ENCODE measurements at regions not wholly inside any gene's neighbourhood (a gene's known extent, or its start where the extent isn't known, plus 50 kb on each side); places are given as distances from the start of the nearest gene placed in this dataset.
"Not testable (repeated sequence)": the region's sequence is repeated elsewhere in the genome, so short reads cannot be mapped to it uniquely, and the experiment has no call there.

DNA sequence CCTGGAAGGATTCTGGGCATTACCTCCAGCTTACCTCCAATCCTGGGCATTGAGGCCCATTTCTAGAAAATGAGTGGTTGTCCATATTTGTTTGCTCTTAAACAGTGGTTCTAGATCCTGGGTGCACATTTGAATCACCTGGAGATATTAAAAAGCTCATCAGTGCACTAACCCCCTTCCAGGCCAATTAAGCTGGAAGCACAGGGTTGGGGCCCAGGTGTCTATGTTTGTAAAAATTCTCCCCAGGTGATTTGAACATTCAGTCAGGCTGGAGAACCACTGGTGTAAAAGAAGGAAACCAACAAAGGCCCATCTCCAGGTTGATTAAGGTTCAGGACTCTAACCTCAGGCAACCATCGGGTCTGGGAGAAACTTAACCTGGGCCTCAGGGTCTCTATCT lies 102.6 kb upstream of the NANOS1 start:
- Histone ChIP-seq H3K27ac (ENCODE audit: low read length) (no peak overlapping the region), H3K36me3 (ENCODE audit: control insufficient read depth, insufficient read depth, low read length) (no peaks in the 10 kb centered on the region), H3K9me3 (ENCODE audit: control insufficient read depth, insufficient read depth, low read length) (no peaks in the 10 kb centered on the region), H3K27me3 (ENCODE audit: control insufficient read depth, insufficient read depth, low read length) (no peaks in the 10 kb centered on the region), H3K4me1 (ENCODE audit: control insufficient read depth, insufficient read depth, low read length) (no peaks in the 10 kb centered on the region), H3K4me3 (ENCODE audit: low read length) (no peak overlapping the region)
- no peak for DNase-seq (ENCODE audit: low read depth, low spot score)
- no CpG with 5 or more reads among the region's 1 CpG for WGBS (ENCODE audit: insufficient coverage, insufficient read length)

GRCh38 chr10:118927321-118927720 lies 102.2 kb upstream of the NANOS1 start:
- no CpG with 5 or more reads among the region's 3 CpGs for WGBS (ENCODE audit: insufficient coverage, insufficient read length)
- Histone ChIP-seq H3K9me3 (ENCODE audit: control insufficient read depth, insufficient read depth, low read length) (no peaks in the 10 kb centered on the region), H3K27me3 (ENCODE audit: control insufficient read depth, insufficient read depth, low read length) (no peaks in the 10 kb centered on the region), H3K4me3 (ENCODE audit: low read length) (no peak overlapping the region), H3K36me3 (ENCODE audit: control insufficient read depth, insufficient read depth, low read length) (no peaks in the 10 kb centered on the region), H3K27ac (ENCODE audit: low read length) (no peak overlapping the region), H3K4me1 (ENCODE audit: control insufficient read depth, insufficient read depth, low read length) (no peaks in the 10 kb centered on the region)
- DNase-seq (ENCODE audit: low read depth, low spot score): no peak

- Histone ChIP-seq H3K27ac (ENCODE audit: low read length) (no peak overlapping the region), H3K4me3 (ENCODE audit: low read length) (no peak overlapping the region), H3K9me3 (ENCODE audit: control insufficient read depth, insufficient read depth, low read length) (no peaks in the 10 kb centered on the region), H3K36me3 (ENCODE audit: control insufficient read depth, insufficient read depth, low read length) (no peaks in the 10 kb centered on the region), H3K27me3 (ENCODE audit: control insufficient read depth, insufficient read depth, low read length) (no peaks in the 10 kb centered on the region), H3K4me1 (ENCODE audit: control insufficient read depth, insufficient read depth, low read length) (no peaks in the 10 kb centered on the region)
- DNase-seq (ENCODE audit: low read depth, low spot score): no peak
- no CpG with 5 or more reads among the region's 1 CpG for WGBS (ENCODE audit: insufficient coverage, insufficient read length)
These were observed 98.9 kb upstream of the NANOS1 start for GRCh38 chr10:118930614-118931013.

DNA sequence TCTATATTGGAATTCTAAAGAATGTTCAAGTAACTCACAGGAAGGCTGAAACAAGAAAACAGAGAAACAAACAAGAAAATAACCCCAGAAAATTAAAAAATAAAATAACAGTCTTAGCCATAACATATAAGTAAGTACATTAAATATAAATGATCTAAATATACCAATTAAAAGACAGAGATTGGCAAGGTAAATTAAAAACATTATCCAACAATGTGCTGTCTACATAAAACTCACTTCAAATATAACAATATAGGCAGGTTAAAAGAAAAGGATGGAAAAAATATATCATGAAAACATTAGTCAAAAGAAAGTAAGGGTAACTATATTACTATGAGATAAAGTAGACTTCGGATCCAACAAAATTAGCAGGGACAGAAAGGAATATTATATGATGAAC lies 98.1 kb upstream of the NANOS1 start:
- DNase-seq (ENCODE audit: low read depth, low spot score): no peak
- Histone ChIP-seq H3K27ac (ENCODE audit: low read length) (no peak overlapping the region), H3K36me3 (ENCODE audit: control insufficient read depth, insufficient read depth, low read length) (no peaks in the 10 kb centered on the region), H3K4me3 (ENCODE audit: low read length) (no peak overlapping the region), H3K27me3 (ENCODE audit: control insufficient read depth, insufficient read depth, low read length) (no peaks in the 10 kb centered on the region), H3K9me3 (ENCODE audit: control insufficient read depth, insufficient read depth, low read length) (no peaks in the 10 kb centered on the region), H3K4me1 (ENCODE audit: control insufficient read depth, insufficient read depth, low read length) (no peaks in the 10 kb centered on the region)
- WGBS (ENCODE audit: insufficient coverage, insufficient read length): no CpG with 5 or more reads among the region's 1 CpG

DNA sequence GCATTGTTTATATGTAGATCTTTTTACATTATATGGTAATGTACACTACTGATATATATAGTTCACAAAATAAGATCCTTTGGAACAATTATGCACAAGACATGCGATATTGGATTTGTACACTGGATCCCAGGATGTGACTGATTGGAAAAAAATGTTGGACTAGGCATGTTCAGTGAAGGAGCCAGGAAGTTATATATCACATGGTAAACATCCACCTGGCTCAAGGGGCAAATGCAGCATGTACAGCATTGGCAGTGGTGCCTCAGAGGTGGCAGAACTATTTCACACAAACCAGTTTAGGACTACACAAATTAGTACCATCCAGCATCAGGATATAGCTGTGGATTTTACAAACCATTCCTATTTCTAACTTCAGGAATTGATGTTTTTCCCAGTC lies 97.4 kb upstream of the NANOS1 start:
- H3K4me3 ChIP-seq (ENCODE audit: low read length); H3K27ac ChIP-seq (ENCODE audit: low read length); H3K27me3 ChIP-seq (ENCODE audit: control insufficient read depth, insufficient read depth, low read length); DNase-seq (ENCODE audit: low read depth, low spot score); H3K36me3 ChIP-seq (ENCODE audit: control insufficient read depth, insufficient read depth, low read length); H3K9me3 ChIP-seq (ENCODE audit: control insufficient read depth, insufficient read depth, low read length); H3K4me1 ChIP-seq (ENCODE audit: control insufficient read depth, insufficient read depth, low read length): not testable (repeated sequence)
- WGBS (ENCODE audit: insufficient coverage, insufficient read length): no CpG with 5 or more reads among the region's 1 CpG

DNA sequence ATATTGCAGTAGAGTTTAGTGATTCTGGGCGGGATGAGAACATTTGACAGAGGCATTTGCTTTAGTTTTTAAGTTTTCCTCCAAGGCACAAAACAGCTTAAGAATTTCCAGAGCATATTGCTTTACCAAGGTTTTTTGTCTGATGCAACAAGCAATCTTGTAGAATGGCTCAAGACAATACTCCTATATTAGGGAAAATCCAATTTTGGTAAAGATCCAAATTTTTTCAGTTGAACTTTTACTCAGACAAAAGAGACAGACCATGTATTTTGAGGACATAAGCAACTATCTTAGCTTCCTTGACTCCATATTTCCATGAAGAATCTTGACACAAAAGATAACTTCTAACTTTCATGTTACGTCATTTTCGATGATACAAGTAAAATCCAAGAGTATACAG lies 92.3 kb upstream of the NANOS1 start:
- no CpG with 5 or more reads among the region's 3 CpGs for WGBS (ENCODE audit: insufficient coverage, insufficient read length)
- no peak for DNase-seq (ENCODE audit: low read depth, low spot score)
- Histone ChIP-seq H3K27me3 (ENCODE audit: control insufficient read depth, insufficient read depth, low read length) (no peaks in the 10 kb centered on the region), H3K27ac (ENCODE audit: low read length) (no peak overlapping the region), H3K36me3 (ENCODE audit: control insufficient read depth, insufficient read depth, low read length) (no peaks in the 10 kb centered on the region), H3K4me1 (ENCODE audit: control insufficient read depth, insufficient read depth, low read length) (no peaks in the 10 kb centered on the region), H3K9me3 (ENCODE audit: control insufficient read depth, insufficient read depth, low read length) (no peaks in the 10 kb centered on the region), H3K4me3 (ENCODE audit: low read length) (no peak overlapping the region)

DNA sequence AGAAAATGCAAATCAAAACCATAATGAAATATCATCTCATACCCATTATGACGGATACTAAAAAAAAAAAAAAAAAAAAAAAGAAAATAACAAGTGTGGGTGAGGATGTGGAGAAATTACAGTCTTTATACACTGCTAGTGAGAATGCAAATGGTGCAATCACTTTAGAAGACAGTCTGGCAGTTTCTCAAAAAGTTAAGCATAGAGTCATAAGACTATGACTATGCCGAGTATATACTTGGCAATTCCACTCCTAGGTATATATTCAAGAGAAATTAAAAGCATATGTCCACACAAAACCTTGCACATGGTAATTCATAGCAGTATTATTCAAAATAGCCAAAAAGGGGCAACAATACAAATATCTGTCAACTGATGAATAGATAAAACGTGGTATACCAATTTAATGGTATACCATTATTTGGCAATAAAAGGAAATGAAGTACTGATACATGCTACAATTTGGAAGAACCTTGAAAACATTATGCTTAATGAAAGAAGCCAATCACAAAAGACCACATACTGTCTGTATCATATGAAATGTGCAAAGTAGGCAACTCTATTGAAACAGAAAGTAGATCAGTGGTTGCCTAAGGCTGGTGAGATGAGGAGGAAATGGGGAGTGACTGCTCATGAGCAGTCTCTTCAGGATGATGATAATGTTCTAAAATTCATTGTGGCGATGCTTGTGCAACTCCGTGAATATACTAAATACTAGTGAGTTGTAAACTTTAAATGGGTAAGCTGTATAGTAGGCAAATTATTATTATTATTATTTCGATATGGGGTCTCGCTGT lies 90.1 kb upstream of the NANOS1 start:
- no peak overlapping the region for H3K27ac ChIP-seq (ENCODE audit: low read length)
- H3K4me3 ChIP-seq (ENCODE audit: low read length): no peak overlapping the region
- no peaks in the 10 kb centered on the region for H3K4me1 ChIP-seq (ENCODE audit: control insufficient read depth, insufficient read depth, low read length)
- no peaks in the 10 kb centered on the region for H3K9me3 ChIP-seq (ENCODE audit: control insufficient read depth, insufficient read depth, low read length)
- DNase-seq (ENCODE audit: low read depth, low spot score): no peak
- WGBS (ENCODE audit: insufficient coverage, insufficient read length): no CpG with 5 or more reads among the region's 7 CpGs
- no peaks in the 10 kb centered on the region for H3K27me3 ChIP-seq (ENCODE audit: control insufficient read depth, insufficient read depth, low read length)
- no peaks in the 10 kb centered on the region for H3K36me3 ChIP-seq (ENCODE audit: control insufficient read depth, insufficient read depth, low read length)

DNA sequence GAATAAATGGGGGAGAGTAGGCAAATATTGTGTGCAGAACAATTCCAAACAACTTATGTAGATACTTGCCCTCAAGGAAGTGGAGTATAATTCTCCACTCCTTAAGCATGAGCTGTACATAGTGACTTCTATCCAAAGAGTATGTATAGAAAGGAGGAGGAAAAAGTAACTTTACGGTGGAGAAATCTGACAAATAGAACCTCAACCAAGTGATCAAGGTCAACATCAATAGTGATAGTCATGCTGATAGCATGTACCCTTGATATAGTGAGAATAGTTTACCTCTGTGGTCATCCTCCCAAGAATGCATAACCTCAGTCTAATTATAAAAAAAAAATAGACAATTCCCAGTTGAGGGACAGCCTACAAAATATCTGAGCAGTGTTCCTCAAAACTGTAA lies 89.1 kb upstream of the NANOS1 start:
- WGBS (ENCODE audit: insufficient coverage, insufficient read length): no CpG with 5 or more reads among the region's 1 CpG

DNA sequence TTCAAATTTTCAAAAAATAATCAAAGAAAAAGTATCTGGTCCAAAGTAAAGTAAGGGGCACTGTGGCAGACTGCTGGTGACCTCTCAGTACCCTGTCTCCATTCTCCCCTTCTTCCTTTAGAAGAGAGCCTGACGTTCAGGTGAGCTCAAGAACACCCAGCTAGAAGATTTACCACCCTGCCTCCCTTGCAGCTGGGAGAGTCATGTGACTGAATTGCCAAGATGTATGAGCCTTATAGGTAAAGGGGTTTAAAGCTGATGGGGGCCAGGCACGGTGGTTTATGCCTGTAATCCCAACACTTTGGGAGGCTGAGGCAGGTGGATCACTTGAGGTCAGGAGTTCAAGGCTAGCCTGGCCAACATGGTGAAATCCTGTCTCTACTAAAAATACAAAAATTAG lies 86.3 kb upstream of the NANOS1 start:
- Histone ChIP-seq H3K4me3 (ENCODE audit: low read length) (no peak overlapping the region), H3K27me3 (ENCODE audit: control insufficient read depth, insufficient read depth, low read length) (no peaks in the 10 kb centered on the region), H3K36me3 (ENCODE audit: control insufficient read depth, insufficient read depth, low read length) (no peaks in the 10 kb centered on the region), H3K27ac (ENCODE audit: low read length) (no peak overlapping the region), H3K9me3 (ENCODE audit: control insufficient read depth, insufficient read depth, low read length) (no peaks in the 10 kb centered on the region), H3K4me1 (ENCODE audit: control insufficient read depth, insufficient read depth, low read length) (peaks cover 3% of the 10 kb centered on the region; the same call in 1 of the 2 replicates)
- no peak for DNase-seq (ENCODE audit: low read depth, low spot score)
- WGBS (ENCODE audit: insufficient coverage, insufficient read length): no CpG with 5 or more reads among the region's 2 CpGs

More for the DNA sequence above, 89.1 kb upstream of the NANOS1 start:
- peaks cover 3% of the 10 kb centered on the region; the same call in 1 of the 2 replicates for H3K4me1 ChIP-seq (ENCODE audit: control insufficient read depth, insufficient read depth, low read length)
- no peak overlapping the region for H3K27ac ChIP-seq (ENCODE audit: low read length)
- no peak overlapping the region for H3K4me3 ChIP-seq (ENCODE audit: low read length)
- H3K36me3 ChIP-seq (ENCODE audit: control insufficient read depth, insufficient read depth, low read length): no peaks in the 10 kb centered on the region
- H3K9me3 ChIP-seq (ENCODE audit: control insufficient read depth, insufficient read depth, low read length): no peaks in the 10 kb centered on the region
- DNase-seq (ENCODE audit: low read depth, low spot score): no peak
- no peaks in the 10 kb centered on the region for H3K27me3 ChIP-seq (ENCODE audit: control insufficient read depth, insufficient read depth, low read length)

DNA sequence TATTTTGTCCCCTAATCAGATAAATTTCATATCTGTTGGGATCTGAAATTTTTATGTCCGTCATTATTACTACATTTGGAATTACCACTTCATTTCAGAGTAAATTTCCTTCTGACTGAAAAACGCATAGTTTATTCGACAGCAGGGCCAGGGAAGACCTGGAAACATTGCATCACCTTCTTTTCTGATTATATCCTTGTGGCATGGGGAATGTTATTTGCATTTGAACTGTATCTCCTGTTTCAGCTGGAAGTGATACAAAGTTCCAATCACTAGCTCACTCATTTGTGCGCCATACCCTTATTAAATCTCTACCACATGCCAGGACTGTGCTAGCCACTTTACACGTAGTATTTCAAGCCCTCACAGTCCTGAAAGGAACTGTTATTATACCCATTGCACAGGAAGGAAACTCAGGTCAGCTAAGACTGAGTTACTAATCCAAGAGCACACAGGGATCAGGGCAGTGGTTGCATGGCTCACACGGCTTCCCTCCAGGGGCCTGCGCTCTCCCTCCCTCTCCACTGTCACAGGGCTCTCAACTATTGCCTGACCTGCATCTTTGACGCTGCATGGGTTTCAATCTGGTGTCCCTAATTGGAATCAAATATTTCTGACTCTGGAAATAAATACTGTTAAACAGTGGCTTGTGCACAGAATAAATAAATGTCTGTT lies 84.4 kb upstream of the NANOS1 start:
- DNase-seq (ENCODE audit: low read depth, low spot score): no peak
- H3K27me3 ChIP-seq (ENCODE audit: control insufficient read depth, insufficient read depth, low read length): no peaks in the 10 kb centered on the region
- H3K36me3 ChIP-seq (ENCODE audit: control insufficient read depth, insufficient read depth, low read length): no peaks in the 10 kb centered on the region
- peaks cover 3% of the 10 kb centered on the region; the same call in 1 of the 2 replicates for H3K4me1 ChIP-seq (ENCODE audit: control insufficient read depth, insufficient read depth, low read length)
- no CpG with 5 or more reads among the region's 8 CpGs for WGBS (ENCODE audit: insufficient coverage, insufficient read length)
- H3K4me3 ChIP-seq (ENCODE audit: low read length): no peak overlapping the region
- no peak overlapping the region for H3K27ac ChIP-seq (ENCODE audit: low read length)
- no peaks in the 10 kb centered on the region for H3K9me3 ChIP-seq (ENCODE audit: control insufficient read depth, insufficient read depth, low read length)
